Thoracic aorta (tissue), 2 donors: ENCODE measurements at regions not wholly inside any gene's neighbourhood (a gene's known extent, or its start where the extent isn't known, plus 50 kb on each side); places are given as distances from the start of the nearest gene placed in this dataset.

ENCODE experiments used
- ATAC-seq: fragments of 150-250 bp; one replicate; pipeline ENCODE4 v1.8.0; 2017; ENCODE audit warnings: low read depth; ENCODE audit not compliant: insufficient number of reproducible peaks, low FRiP score
- DNase-seq: peaks from one replicate; pipeline ENCODE4 v3.0.0-alpha.2; 2020; ENCODE audit warnings: low spot score
- H3K27ac ChIP-seq, 2 donors: fragments of 200-600 bp; sonication (generic); 1 replicate in 1 of 2; 2 replicates in 1 of 2; pipeline ENCODE4 v1.5.1; 2016; ENCODE audit warnings: mild to moderate bottlenecking in 2 of 2, moderate library complexity in 2 of 2
- H3K27me3 ChIP-seq: fragments of 200-600 bp; sonication (generic); replicated peaks from 2 replicates; pipeline ENCODE4 v1.6.0; 2016; ENCODE audit warnings: mild to moderate bottlenecking; ENCODE audit not compliant: insufficient read depth
- H3K36me3 ChIP-seq: fragments of 200-600 bp; sonication (generic); one replicate; pipeline ENCODE4 v1.5.1; 2016
- H3K4me1 ChIP-seq, 2 donors: fragments of 200-600 bp; sonication (generic); 1 replicate in 1 of 2; 2 replicates in 1 of 2; pipeline versions ENCODE4 v1.5.1 to v1.6.0; 2016; ENCODE audit warnings: low read depth in 2 of 2, mild to moderate bottlenecking in 1 of 2; ENCODE audit not compliant: control insufficient read depth in 1 of 2
- H3K4me3 ChIP-seq: fragments of 200-600 bp; sonication (generic); 2 replicates; pipeline ENCODE4 v1.5.1; 2016; ENCODE audit warnings: mild to moderate bottlenecking
- H3K9me3 ChIP-seq: fragments of 200-600 bp; sonication (generic); 2 replicates; pipeline ENCODE4 v1.5.1; 2016
- TF ChIP-seq, protein P1 (sequence below): fragments of 200-600 bp; sonication (generic); IDR thresholded peaks from one replicate; pipeline ENCODE4 v1.5.1; 2019; ENCODE audit warnings: antibody characterized with exemption

DNA sequence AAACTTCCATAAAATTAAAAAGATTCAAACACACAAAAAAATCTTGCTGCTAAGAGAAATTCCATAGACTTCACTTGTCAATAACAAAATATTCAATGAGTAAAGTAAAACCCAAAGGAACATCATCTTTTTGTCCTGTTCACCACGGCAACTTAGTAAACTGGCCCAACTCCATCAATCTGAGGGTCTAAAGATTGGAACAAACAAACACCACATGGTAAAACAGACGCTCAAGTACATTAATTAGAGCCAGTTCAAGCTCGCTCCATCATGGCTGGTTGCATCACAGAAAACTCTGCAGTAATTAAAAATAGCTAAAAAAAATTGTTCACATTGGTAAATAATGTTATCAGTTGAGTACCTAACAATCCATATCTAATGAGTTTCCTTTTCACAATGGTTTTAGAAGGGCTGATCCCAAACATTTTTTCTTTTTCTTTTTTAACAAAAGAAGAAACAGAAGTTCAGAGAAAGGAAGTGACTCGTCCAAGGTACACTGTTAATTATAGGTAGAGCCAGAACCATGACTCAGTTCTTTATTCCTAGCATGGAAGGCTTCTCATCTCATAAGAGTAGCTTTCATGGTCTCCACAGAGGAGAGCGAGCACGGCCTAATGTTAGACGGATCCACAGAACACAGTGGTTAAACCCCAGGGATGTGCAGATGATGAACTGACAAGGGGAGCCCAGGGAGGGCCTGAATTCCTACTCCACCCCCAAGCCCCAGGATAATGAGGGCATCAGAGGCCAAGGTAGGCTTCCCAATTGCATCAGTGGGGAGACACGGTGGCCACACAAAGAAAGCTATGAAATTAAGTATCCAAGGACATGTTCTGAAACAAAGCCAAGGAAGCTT is 79.2 kb upstream of the ARHGEF3 start:
- ATAC-seq (no peak), DNase-seq (no peak)
- peaks cover 9 to 10% of the 10 kb centered on the region in 2 donors for H3K4me1 ChIP-seq
- no peaks in the 10 kb centered on the region for H3K9me3 ChIP-seq
- H3K36me3 ChIP-seq: no peaks in the 10 kb centered on the region
- H3K27ac ChIP-seq: no peak overlapping the region
- no peak overlapping the region for H3K4me3 ChIP-seq
- H3K27me3 ChIP-seq: no peaks in the 10 kb centered on the region
- TF ChIP-seq, protein P1, sequence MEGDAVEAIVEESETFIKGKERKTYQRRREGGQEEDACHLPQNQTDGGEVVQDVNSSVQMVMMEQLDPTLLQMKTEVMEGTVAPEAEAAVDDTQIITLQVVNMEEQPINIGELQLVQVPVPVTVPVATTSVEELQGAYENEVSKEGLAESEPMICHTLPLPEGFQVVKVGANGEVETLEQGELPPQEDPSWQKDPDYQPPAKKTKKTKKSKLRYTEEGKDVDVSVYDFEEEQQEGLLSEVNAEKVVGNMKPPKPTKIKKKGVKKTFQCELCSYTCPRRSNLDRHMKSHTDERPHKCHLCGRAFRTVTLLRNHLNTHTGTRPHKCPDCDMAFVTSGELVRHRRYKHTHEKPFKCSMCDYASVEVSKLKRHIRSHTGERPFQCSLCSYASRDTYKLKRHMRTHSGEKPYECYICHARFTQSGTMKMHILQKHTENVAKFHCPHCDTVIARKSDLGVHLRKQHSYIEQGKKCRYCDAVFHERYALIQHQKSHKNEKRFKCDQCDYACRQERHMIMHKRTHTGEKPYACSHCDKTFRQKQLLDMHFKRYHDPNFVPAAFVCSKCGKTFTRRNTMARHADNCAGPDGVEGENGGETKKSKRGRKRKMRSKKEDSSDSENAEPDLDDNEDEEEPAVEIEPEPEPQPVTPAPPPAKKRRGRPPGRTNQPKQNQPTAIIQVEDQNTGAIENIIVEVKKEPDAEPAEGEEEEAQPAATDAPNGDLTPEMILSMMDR: no peak

- no peak overlapping the region for H3K4me3 ChIP-seq
- no peaks in the 10 kb centered on the region for H3K9me3 ChIP-seq
- no peak overlapping the region for H3K27ac ChIP-seq
- no peak for DNase-seq
- no peaks in the 10 kb centered on the region for H3K27me3 ChIP-seq
- no peak for ATAC-seq
- peaks cover 9 to 10% of the 10 kb centered on the region in 2 donors for H3K4me1 ChIP-seq
- TF ChIP-seq, protein P1: no peak
- H3K36me3 ChIP-seq: no peaks in the 10 kb centered on the region
These were observed 77.9 kb upstream of the ARHGEF3 start for GRCh38 chr3:56879436-56880215.

DNA sequence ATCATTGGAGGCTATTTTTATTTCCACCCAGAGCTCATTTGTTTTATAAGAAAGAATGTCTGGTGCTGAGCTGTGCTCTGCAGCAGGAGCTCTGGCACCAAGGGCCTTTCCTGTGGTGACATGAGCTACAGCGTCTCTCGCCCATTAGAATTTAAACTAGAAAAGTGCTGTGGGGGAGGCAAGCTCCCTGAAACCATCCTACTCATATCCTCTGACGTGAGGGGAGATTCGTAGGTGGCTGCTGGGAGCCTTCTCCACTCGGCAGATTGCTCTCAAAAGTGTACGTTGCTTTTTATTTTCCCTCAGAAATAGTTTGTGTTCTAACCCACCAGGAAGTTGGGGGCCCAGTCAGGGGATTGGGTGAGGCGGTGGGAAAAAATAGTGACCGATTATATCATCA is 76.3 kb upstream of the ARHGEF3 start:
- Histone ChIP-seq H3K36me3 (no peaks in the 10 kb centered on the region), H3K27me3 (no peaks in the 10 kb centered on the region), H3K9me3 (no peaks in the 10 kb centered on the region), H3K27ac (no peak overlapping the region), H3K4me1 (peaks cover 9 to 10% of the 10 kb centered on the region in 2 donors), H3K4me3 (no peak overlapping the region)
- TF ChIP-seq, protein P1: no peak
- DNase-seq: no peak
- no peak for ATAC-seq

DNA sequence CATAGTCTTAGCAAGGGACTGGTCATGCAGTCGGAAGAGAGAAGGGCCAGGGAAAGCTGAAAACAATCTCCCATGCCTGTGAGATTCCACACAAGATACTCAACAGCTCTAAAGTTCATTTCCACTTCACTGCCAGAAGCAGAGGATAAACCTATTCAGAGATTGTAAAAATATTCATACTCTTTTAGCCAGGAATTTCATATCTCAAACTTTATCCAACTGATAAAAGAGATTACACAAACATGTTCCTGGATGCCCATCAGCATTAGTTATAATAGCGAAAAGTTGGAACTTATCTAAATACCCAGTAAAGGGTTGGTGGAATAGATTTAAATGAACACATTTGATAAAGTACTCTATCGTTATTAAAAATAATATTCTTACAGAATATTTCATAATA is 75.2 kb upstream of the ARHGEF3 start:
- H3K36me3 ChIP-seq: no peaks in the 10 kb centered on the region
- DNase-seq (no peak), ATAC-seq (no peak)
- peaks cover 9 to 10% of the 10 kb centered on the region in 2 donors for H3K4me1 ChIP-seq
- H3K27ac ChIP-seq: no peak overlapping the region
- TF ChIP-seq, protein P1: no peak
- no peaks in the 10 kb centered on the region for H3K9me3 ChIP-seq
- H3K4me3 ChIP-seq: no peak overlapping the region
- H3K27me3 ChIP-seq: no peaks in the 10 kb centered on the region

- TF ChIP-seq, protein P1: no peak
- H3K4me3 ChIP-seq: no peak overlapping the region
- no peaks in the 10 kb centered on the region for H3K27me3 ChIP-seq
- no peak overlapping the region for H3K27ac ChIP-seq
- DNase-seq (no peak), ATAC-seq (no peak)
- no peaks in the 10 kb centered on the region for H3K9me3 ChIP-seq
- H3K4me1 ChIP-seq: peaks cover 5 to 9% of the 10 kb centered on the region in 2 donors
- no peaks in the 10 kb centered on the region for H3K36me3 ChIP-seq
These were observed 72.5 kb upstream of the ARHGEF3 start for GRCh38 chr3:56874269-56874668.
